ENCODE measurements at regions not wholly inside any gene's neighbourhood (a gene's known extent, or its start where the extent isn't known, plus 50 kb on each side); places are given as distances from the start of the nearest gene placed in this dataset.

DNA sequence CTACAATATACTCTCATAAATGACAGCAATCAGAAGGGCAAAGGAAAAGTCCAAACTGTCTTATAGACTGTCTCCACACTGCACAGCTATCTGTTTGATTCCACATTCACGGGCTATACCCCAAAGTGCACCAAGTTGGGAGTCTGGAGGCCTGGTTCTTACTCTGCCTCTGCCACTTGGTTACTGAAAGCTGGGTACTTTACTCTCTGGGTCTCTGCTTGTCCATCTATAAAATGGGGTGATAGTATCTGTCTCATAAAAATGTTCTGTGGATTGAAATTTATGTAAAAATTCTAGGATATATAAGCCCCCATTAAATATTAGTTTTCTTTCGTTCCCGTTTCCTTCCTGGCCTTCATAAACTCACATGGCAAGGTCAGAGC, 86.5 kb downstream of the CD164 start:
- TF ChIP-seq, protein P1, sequence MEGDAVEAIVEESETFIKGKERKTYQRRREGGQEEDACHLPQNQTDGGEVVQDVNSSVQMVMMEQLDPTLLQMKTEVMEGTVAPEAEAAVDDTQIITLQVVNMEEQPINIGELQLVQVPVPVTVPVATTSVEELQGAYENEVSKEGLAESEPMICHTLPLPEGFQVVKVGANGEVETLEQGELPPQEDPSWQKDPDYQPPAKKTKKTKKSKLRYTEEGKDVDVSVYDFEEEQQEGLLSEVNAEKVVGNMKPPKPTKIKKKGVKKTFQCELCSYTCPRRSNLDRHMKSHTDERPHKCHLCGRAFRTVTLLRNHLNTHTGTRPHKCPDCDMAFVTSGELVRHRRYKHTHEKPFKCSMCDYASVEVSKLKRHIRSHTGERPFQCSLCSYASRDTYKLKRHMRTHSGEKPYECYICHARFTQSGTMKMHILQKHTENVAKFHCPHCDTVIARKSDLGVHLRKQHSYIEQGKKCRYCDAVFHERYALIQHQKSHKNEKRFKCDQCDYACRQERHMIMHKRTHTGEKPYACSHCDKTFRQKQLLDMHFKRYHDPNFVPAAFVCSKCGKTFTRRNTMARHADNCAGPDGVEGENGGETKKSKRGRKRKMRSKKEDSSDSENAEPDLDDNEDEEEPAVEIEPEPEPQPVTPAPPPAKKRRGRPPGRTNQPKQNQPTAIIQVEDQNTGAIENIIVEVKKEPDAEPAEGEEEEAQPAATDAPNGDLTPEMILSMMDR (IDR thresholded peaks at IDR 0.05; ENCODE audit: insufficient read depth, low read length): no peak
- TF ChIP-seq REST (IDR thresholded peaks at IDR 0.05; ENCODE audit: insufficient replicate concordance, low read depth) (no peak), POLR2AphosphoS5 (IDR thresholded peaks at IDR 0.05; ENCODE audit: low read depth) (no peak)

Data from HL-60 (cell line).